ENCODE measurements at regions not wholly inside any gene's neighbourhood (a gene's known extent, or its start where the extent isn't known, plus 50 kb on each side); places are given as distances from the start of the nearest gene placed in this dataset.

DNA sequence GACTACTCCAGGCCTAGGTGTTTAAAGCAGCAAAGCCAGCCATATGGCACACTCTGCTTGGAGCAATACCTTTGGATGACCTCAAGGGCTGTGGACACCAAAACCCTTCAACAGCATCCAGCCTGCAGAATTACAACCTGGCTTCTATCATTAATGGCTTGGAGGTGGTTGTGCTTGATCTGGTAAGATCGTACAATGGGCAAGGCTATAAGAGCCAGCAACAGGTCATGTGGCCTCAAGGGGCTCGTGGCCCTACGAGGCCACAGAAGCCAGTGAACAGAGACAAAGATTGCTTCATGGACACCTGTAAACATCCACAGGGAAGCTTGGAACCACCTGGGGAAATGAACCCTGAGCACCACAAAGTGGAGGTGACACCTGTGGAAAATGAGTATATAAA, 657.3 kb downstream of the BCL11B start:
- Histone ChIP-seq H3K27ac (no peak overlapping the region), H3K9me3 (peaks cover 0 to 5% (median 0%) of the 10 kb centered on the region in 3 donors), H3K4me3 (no peak overlapping the region), H3K36me3 (no peaks in the 10 kb centered on the region), H3K27me3 (no peaks in the 10 kb centered on the region), H3K4me1 (no peaks in the 10 kb centered on the region)
- WGBS, 2 donors (ENCODE audit: low coverage in 1 of 2), result no CpG with 5 or more reads among the region's 3 CpGs
- no peak for ATAC-seq
- TF ChIP-seq POLR2A (IDR thresholded peaks at IDR 0.05) (no peak), EP300 (IDR thresholded peaks at IDR 0.05) (no peak), POLR2AphosphoS5 (IDR thresholded peaks at IDR 0.05) (no peak)
- TF ChIP-seq, protein P1, sequence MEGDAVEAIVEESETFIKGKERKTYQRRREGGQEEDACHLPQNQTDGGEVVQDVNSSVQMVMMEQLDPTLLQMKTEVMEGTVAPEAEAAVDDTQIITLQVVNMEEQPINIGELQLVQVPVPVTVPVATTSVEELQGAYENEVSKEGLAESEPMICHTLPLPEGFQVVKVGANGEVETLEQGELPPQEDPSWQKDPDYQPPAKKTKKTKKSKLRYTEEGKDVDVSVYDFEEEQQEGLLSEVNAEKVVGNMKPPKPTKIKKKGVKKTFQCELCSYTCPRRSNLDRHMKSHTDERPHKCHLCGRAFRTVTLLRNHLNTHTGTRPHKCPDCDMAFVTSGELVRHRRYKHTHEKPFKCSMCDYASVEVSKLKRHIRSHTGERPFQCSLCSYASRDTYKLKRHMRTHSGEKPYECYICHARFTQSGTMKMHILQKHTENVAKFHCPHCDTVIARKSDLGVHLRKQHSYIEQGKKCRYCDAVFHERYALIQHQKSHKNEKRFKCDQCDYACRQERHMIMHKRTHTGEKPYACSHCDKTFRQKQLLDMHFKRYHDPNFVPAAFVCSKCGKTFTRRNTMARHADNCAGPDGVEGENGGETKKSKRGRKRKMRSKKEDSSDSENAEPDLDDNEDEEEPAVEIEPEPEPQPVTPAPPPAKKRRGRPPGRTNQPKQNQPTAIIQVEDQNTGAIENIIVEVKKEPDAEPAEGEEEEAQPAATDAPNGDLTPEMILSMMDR (IDR thresholded peaks at IDR 0.05), result no peak

DNA sequence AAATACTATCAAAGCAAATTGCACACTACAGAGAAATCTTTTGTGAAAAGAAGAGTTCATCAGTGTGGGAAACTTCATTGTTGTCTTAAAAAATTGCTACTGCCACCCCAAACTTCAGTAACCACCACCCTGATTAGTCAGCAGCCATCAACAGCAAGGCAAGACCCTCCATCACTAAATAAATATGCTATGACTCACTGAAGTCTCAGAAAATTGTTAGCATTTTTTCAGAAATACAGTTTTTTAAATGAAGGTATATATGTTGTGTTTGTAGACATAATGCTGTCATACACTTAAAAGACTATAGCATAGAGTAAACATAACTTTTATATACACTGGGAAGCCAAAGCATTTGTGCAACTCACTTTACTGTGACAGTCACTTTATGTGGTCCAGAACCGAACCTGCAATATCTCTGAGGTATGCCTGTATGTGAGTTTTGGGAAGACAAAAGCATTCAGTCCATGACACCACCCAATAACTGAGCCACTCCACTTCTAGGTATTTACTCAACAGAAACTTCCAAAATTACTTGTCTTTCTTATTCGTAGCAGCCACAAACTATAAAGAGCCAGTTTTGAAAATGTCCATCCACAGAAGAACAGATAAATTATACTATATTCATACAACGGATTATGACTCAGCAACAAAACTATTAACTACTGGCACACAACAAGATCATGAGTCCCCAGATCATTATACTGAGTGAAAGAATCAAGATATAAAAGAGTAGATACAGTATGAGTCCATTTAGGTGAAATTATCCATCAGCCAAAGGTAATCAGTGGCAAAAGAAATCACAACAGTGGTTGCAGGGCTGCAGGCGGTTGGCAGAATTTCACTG, 649.6 kb downstream of the BCL11B start:
- Histone ChIP-seq H3K4me3 (no peak overlapping the region), H3K27me3 (no peaks in the 10 kb centered on the region), H3K27ac (no peak overlapping the region), H3K36me3 (no peaks in the 10 kb centered on the region), H3K9me3 (peaks cover 0 to 32% (median 0%) of the 10 kb centered on the region in 3 donors), H3K4me1 (no peaks in the 10 kb centered on the region)
- ATAC-seq, result no peak
- WGBS, 2 donors (ENCODE audit: low coverage in 1 of 2), result 51 to 76% methylated on average over 4 of the region's 4 CpGs
- TF ChIP-seq POLR2A (IDR thresholded peaks at IDR 0.05), result no peak
- TF ChIP-seq EP300 (IDR thresholded peaks at IDR 0.05), result no peak
- TF ChIP-seq, protein P1 (IDR thresholded peaks at IDR 0.05), result no peak
- TF ChIP-seq POLR2AphosphoS5 (IDR thresholded peaks at IDR 0.05), result no peak

DNA sequence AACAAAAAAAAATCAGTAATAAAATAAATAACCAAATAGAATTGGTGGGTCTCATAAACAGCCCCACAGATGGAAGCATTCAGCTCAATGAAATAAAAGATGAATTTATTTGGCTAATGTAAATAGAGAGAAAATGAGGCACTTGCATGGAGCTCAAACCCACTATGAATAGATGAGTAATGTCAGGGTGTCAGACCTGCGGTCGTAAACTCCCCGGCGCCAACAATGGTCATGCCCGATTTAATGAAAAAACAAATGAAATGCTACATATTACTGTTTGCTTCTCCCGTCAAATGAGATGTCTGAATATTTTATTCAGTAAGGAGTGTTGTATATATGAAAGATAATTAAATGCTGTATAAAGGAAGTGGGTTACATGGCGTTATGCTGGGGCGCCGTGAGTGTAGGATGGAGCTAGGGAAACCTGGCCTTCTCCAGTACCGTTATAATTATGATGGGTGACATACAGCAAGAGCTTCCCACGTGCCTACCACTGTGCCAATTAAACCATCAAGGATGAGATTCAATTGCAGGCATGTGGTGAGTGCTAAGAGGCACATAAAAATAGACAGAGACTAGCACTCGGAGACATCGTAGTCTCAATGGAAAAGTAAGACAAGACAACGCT, 648.1 kb downstream of the BCL11B start:
- ATAC-seq, result no peak
- peaks cover 0 to 43% (median 0%) of the 10 kb centered on the region in 3 donors for H3K9me3 ChIP-seq
- TF ChIP-seq POLR2A (IDR thresholded peaks at IDR 0.05) (no peak), POLR2AphosphoS5 (IDR thresholded peaks at IDR 0.05) (no peak), EP300 (IDR thresholded peaks at IDR 0.05) (no peak)
- TF ChIP-seq, protein P1 (IDR thresholded peaks at IDR 0.05), result no peak
- no peaks in the 10 kb centered on the region for H3K36me3 ChIP-seq
- 84 to 88% methylated on average over 14 of the region's 14 CpGs for whole genome bisulfite sequencing, 2 donors (ENCODE audit: low coverage in 1 of 2)
- no peak overlapping the region for H3K4me3 ChIP-seq
- no peaks in the 10 kb centered on the region for H3K27me3 ChIP-seq
- H3K27ac ChIP-seq, result no peak overlapping the region
- no peaks in the 10 kb centered on the region for H3K4me1 ChIP-seq

DNA sequence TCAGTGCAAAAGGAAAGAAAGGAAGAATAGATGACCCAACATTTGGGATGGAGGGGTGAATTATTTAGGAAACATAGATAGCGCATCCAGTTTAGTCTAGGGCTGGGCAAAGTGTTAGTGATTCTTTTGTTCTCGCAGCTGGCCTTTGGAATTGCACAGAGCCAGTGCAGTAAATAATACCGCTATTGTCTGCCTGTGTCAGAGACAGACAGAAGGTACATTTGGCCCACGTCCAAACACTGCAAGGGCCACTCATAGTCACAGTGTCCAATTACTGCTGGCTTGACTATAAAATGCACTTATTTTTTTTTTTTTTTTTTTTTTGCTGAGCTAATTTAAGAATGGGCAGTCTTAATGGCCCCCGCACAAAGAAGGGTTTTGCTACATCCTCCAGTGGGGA, 638.6 kb downstream of the BCL11B start:
- ATAC-seq, result no peak
- peaks cover 0 to 11% (median 0%) of the 10 kb centered on the region in 3 donors for H3K9me3 ChIP-seq
- no peak overlapping the region for H3K4me3 ChIP-seq
- no peaks in the 10 kb centered on the region for H3K36me3 ChIP-seq
- TF ChIP-seq, protein P1 (IDR thresholded peaks at IDR 0.05), result no peak
- TF ChIP-seq POLR2A (IDR thresholded peaks at IDR 0.05), result no peak
- WGBS, 2 donors (ENCODE audit: low coverage in 1 of 2), result 43 to 65% methylated on average over 5 of the region's 5 CpGs
- no peaks in the 10 kb centered on the region for H3K27me3 ChIP-seq
- no peak overlapping the region for H3K27ac ChIP-seq
- H3K4me1 ChIP-seq, result no peaks in the 10 kb centered on the region
